ENCODE measurements at regions not wholly inside any gene's neighbourhood (a gene's known extent, or its start where the extent isn't known, plus 50 kb on each side); places are given as distances from the start of the nearest gene placed in this dataset.

GRCh38 chr7:36802459-36803135 lies 78.3 kb upstream of the AOAH start:
- no peaks in the 10 kb centered on the region for H3K9me3 Mint-ChIP-seq (ENCODE audit: unreplicated experiment)
- no peak for DNase-seq (ENCODE audit: unreplicated experiment)
- no peaks in the 10 kb centered on the region for H3K4me1 Mint-ChIP-seq (ENCODE audit: insufficient read depth, unreplicated experiment)
- H3K27ac Mint-ChIP-seq (ENCODE audit: low read depth, unreplicated experiment), result no peak overlapping the region
- H3K4me3 Mint-ChIP-seq (ENCODE audit: unreplicated experiment), result no peak overlapping the region
- intact Hi-C loops (cut with micrococcal nuclease), result no loop called here
- ChIA-PET CTCF (interaction anchor here (0.6 kb wide), 2 partner anchors 420 to 1136 kb away, joined by 3 read pairs; no protein-coding TSS in a partner anchor), POLR2A (interaction anchor here (1.0 to 1.4 kb wide), 2 partner anchors 8 to 261 kb away, joined by 3 read pairs; no protein-coding TSS in a partner anchor)
- H3K27me3 Mint-ChIP-seq (ENCODE audit: insufficient read depth, unreplicated experiment), result no peaks in the 10 kb centered on the region
- BruUV-seq (replicated peaks), result no TSS peak
- TF ChIP-seq CTCF (IDR thresholded peaks at IDR 0.05; ENCODE audit: unreplicated experiment), result no peak
- H3K36me3 Mint-ChIP-seq (ENCODE audit: insufficient read depth, unreplicated experiment), result no peaks in the 10 kb centered on the region

- no TSS peak for BruUV-seq (replicated peaks)
- no peaks in the 10 kb centered on the region for H3K9me3 Mint-ChIP-seq (ENCODE audit: unreplicated experiment)
- peaks cover 25% of the 10 kb centered on the region for H3K4me1 Mint-ChIP-seq (ENCODE audit: insufficient read depth, unreplicated experiment)
- peak; percentile 33 for DNase-seq (ENCODE audit: unreplicated experiment)
- peak overlapping the region; percentile 85 for H3K27ac Mint-ChIP-seq (ENCODE audit: low read depth, unreplicated experiment)
- no peaks in the 10 kb centered on the region for H3K36me3 Mint-ChIP-seq (ENCODE audit: insufficient read depth, unreplicated experiment)
- H3K4me3 Mint-ChIP-seq (ENCODE audit: unreplicated experiment), result no peak overlapping the region
- intact Hi-C loops (cut with micrococcal nuclease), result no loop called here
- H3K27me3 Mint-ChIP-seq (ENCODE audit: insufficient read depth, unreplicated experiment), result no peaks in the 10 kb centered on the region
- TF ChIP-seq CTCF (IDR thresholded peaks at IDR 0.05; ENCODE audit: unreplicated experiment), result no peak
- POLR2A ChIA-PET, result interaction anchor here (0.6 to 1.2 kb wide), 4 partner anchors 11 to 138 kb away, joined by 3 to 5 read pairs (median 4); no protein-coding TSS in a partner anchor
- CTCF ChIA-PET, result interaction anchor here (0.6 to 0.9 kb wide), 4 partner anchors 12 to 405 kb away, joined by 3 to 4 read pairs (median 3); no protein-coding TSS in a partner anchor
These were observed 72.7 kb upstream of the AOAH start for GRCh38 chr7:36796850-36797536.

GRCh38 chr7:36795451-36796021 lies 71.2 kb upstream of the AOAH start:
- BruUV-seq (replicated peaks), result no TSS peak
- Mint-ChIP-seq H3K36me3 (ENCODE audit: insufficient read depth, unreplicated experiment) (no peaks in the 10 kb centered on the region), H3K27ac (ENCODE audit: low read depth, unreplicated experiment) (peak overlapping the region; percentile 85), H3K27me3 (ENCODE audit: insufficient read depth, unreplicated experiment) (no peaks in the 10 kb centered on the region), H3K9me3 (ENCODE audit: unreplicated experiment) (no peaks in the 10 kb centered on the region), H3K4me1 (ENCODE audit: insufficient read depth, unreplicated experiment) (peaks cover 25% of the 10 kb centered on the region), H3K4me3 (ENCODE audit: unreplicated experiment) (peak overlapping the region; percentile 22)
- ChIA-PET CTCF (interaction anchor here (0.7 to 1.5 kb wide), 12 partner anchors 11 to 405 kb away, joined by 3 to 11 read pairs (median 4); no protein-coding TSS in a partner anchor), POLR2A (interaction anchor here (0.5 to 2.1 kb wide), 11 partner anchors 10 to 387 kb away, joined by 3 to 12 read pairs (median 3); no protein-coding TSS in a partner anchor)
- intact Hi-C loops (cut with micrococcal nuclease), result no loop called here
- TF ChIP-seq CTCF (IDR thresholded peaks at IDR 0.05; ENCODE audit: unreplicated experiment), result no peak
- DNase-seq (ENCODE audit: unreplicated experiment), result peak; percentile 61

GRCh38 chr7:36794689-36795088 lies 70.4 kb upstream of the AOAH start:
- Mint-ChIP-seq H3K9me3 (ENCODE audit: unreplicated experiment) (no peaks in the 10 kb centered on the region), H3K4me3 (ENCODE audit: unreplicated experiment) (no peak overlapping the region), H3K36me3 (ENCODE audit: insufficient read depth, unreplicated experiment) (no peaks in the 10 kb centered on the region), H3K4me1 (ENCODE audit: insufficient read depth, unreplicated experiment) (peaks cover 25% of the 10 kb centered on the region), H3K27me3 (ENCODE audit: insufficient read depth, unreplicated experiment) (no peaks in the 10 kb centered on the region), H3K27ac (ENCODE audit: low read depth, unreplicated experiment) (peak overlapping the region; percentile 85)
- intact Hi-C loops (cut with micrococcal nuclease), result no loop called here
- POLR2A ChIA-PET, result interaction anchor here (0.5 to 2.1 kb wide), 8 partner anchors 16 to 136 kb away, joined by 3 to 12 read pairs (median 4); no protein-coding TSS in a partner anchor
- CTCF ChIA-PET, result interaction anchor here (0.6 to 1.5 kb wide), 13 partner anchors 12 to 475 kb away, joined by 3 to 11 read pairs (median 4); no protein-coding TSS in a partner anchor
- no peak for TF ChIP-seq CTCF (IDR thresholded peaks at IDR 0.05; ENCODE audit: unreplicated experiment)
- peak; percentile 62 for DNase-seq (ENCODE audit: unreplicated experiment)
- BruUV-seq (replicated peaks), result no TSS peak

Data from MCF 10A (cell line).